ENCODE measurements at regions not wholly inside any gene's neighbourhood (a gene's known extent, or its start where the extent isn't known, plus 50 kb on each side); places are given as distances from the start of the nearest gene placed in this dataset.
A peak's percentile ranks its signal among the peaks of the same experiment; 100 is the strongest.

DNA sequence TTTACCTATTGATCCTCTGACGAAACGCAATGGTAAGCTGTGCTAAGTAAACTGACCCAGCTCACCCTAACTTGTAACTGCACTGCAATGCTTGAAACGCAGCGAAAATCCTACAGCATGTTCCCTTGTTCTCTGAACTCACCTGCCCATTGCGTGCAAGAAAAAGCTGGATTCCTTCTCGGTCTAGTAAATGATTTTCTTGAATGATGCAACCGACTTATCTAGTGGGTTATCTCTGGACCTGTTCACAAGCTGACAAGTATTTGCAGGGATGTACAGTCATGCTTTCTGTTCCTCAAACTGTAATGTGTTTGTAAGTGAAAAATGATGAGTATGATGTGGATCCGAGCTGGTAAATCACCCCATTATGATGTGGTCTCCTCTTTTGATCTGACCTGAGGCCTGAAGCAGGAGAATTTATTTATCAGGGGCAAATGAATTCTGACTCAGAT lies 140.1 kb downstream of the BTC start (continued):
- TF ChIP-seq ARID4A (CRISPR knock-in tag; IDR thresholded peaks at IDR 0.05; ENCODE audit: borderline replicate concordance) (peak; percentile 52; the same call in 1 of the 2 replicates), FOXO1 (CRISPR knock-in tag; IDR thresholded peaks at IDR 0.05) (peak; percentile 81), HOXA7 (CRISPR knock-in tag; IDR thresholded peaks at IDR 0.05) (no peak), POLR2A (IDR thresholded peaks at IDR 0.05; ENCODE audit: insufficient read depth in 1 of 2, low read depth in 2 of 2, low read length in 2 of 2) (peak; percentile 42 to 75; a peak in 3 of 4 replicates), DMAP1 (CRISPR knock-in tag; IDR thresholded peaks at IDR 0.05) (peak; percentile 86), PPARG (CRISPR knock-in tag; conservative IDR thresholded peaks at IDR 0.05) (peak; percentile 82), GFI1 (CRISPR knock-in tag; IDR thresholded peaks at IDR 0.05; ENCODE audit: borderline replicate concordance) (peak; percentile 92), MYPOP (CRISPR knock-in tag; IDR thresholded peaks at IDR 0.05) (peak; percentile 81; the same call in 1 of the 2 replicates), MLXIP (CRISPR knock-in tag; IDR thresholded peaks at IDR 0.05; ENCODE audit: borderline replicate concordance) (peak; percentile 79; the same call in 1 of the 2 replicates), HNF4A (CRISPR knock-in tag; IDR thresholded peaks at IDR 0.05) (peak; percentile 85), TCF7 (IDR thresholded peaks at IDR 0.05; ENCODE audit: low read depth) (peak; percentile 89), ELF1 (CRISPR knock-in tag; IDR thresholded peaks at IDR 0.05) (peak; percentile 54; the same call in 1 of the 2 replicates)
- TF ChIP-seq, protein P1, sequence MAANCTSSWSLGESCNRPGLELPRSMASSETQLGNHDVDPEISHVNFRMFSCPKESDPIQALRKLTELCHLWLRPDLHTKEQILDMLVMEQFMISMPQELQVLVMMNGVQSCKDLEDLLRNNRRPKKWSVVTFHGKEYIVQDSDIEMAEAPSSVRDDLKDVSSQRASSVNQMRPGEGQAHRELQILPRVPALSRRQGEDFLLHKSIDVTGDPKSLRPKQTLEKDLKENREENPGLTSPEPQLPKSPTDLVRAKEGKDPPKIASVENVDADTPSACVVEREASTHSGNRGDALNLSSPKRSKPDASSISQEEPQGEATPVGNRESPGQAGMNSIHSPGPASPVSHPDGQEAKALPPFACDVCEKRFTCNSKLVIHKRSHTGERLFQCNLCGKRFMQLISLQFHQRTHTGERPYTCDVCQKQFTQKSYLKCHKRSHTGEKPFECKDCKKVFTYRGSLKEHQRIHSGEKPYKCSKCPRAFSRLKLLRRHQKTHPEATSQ (CRISPR knock-in tag; IDR thresholded peaks at IDR 0.05; ENCODE audit: borderline replicate concordance), result peak; percentile 62; the same call in 1 of the 2 replicates
- TF ChIP-seq, protein P2, sequence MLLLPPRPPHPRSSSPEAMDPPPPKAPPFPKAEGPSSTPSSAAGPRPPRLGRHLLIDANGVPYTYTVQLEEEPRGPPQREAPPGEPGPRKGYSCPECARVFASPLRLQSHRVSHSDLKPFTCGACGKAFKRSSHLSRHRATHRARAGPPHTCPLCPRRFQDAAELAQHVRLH (CRISPR knock-in tag; IDR thresholded peaks at IDR 0.05; ENCODE audit: borderline replicate concordance, low read depth), result peak; percentile 65
- TF ChIP-seq, protein P3, sequence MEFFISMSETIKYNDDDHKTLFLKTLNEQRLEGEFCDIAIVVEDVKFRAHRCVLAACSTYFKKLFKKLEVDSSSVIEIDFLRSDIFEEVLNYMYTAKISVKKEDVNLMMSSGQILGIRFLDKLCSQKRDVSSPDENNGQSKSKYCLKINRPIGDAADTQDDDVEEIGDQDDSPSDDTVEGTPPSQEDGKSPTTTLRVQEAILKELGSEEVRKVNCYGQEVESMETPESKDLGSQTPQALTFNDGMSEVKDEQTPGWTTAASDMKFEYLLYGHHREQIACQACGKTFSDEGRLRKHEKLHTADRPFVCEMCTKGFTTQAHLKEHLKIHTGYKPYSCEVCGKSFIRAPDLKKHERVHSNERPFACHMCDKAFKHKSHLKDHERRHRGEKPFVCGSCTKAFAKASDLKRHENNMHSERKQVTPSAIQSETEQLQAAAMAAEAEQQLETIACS (CRISPR knock-in tag; IDR thresholded peaks at IDR 0.05), result no peak
